ENCODE measurements at regions not wholly inside any gene's neighbourhood (a gene's known extent, or its start where the extent isn't known, plus 50 kb on each side); places are given as distances from the start of the nearest gene placed in this dataset.

GRCh38 chr10:31582365-31583052 is 263.5 kb downstream of the ZEB1 start:
- no peak for DNase-seq (ENCODE audit: low read depth)

DNA sequence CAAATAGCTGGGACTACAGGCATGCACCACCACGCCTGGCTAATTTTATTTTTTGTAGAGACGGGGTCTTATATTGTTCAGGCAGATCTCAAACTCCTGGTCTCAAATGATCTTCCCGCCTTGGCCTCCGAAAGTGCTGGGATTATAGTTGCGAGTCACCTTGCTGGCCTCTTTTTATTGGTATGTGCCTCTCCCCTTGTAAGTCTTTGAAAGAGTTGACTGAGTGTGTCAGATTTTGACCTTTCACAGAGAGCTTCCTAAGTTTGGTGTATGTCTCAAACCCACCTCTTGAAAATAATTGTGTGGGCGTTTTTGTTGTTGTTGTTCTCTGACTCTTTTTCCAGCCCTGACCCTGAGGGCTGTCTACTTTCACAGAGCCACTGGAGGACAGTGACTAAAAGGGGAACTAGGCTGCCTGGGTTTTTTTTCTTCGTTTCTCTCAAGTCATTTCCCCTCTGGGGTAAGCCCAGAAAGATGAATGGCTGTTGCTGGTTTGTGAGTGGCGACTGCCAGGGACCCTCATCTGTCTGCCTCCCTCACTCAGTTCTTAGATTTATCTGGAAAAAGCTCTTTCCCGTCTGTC is 262.8 kb downstream of the ZEB1 start:
- DNase-seq (ENCODE audit: low read depth) = no peak

DNA sequence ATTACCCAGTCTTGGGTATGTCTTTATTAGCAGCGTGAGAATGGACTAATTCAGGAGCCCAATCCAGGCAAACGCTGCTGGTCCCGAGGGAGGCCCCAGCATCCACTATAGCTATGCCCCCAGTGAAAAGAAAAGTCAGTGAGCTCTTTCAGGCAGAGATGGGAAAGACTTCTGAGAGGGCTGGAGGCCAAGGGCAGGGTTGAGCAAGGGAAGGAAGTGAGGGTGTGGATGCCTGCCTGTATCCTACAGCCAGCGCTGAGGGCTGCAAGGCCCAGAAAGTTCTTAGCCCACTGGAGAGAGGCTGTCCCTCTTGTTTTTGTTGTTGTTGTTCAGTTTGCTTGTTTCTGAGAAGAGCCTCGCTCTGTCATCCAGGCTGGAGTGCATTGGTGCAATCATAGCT is 261.6 kb downstream of the ZEB1 start:
- no peak for DNase-seq (ENCODE audit: low read depth)
